Epithelial cell of esophagus (primary cell): ENCODE measurements at regions not wholly inside any gene's neighbourhood (a gene's known extent, or its start where the extent isn't known, plus 50 kb on each side); places are given as distances from the start of the nearest gene placed in this dataset.
"Not testable (repeated sequence)": the region's sequence is repeated elsewhere in the genome, so short reads cannot be mapped to it uniquely, and the experiment has no call there.

Experiments used
- DNase-seq: peaks from one replicate; pipeline ENCODE4 v3.0.0; 2010; ENCODE audit warnings: low read depth
- H3K4me3 ChIP-seq: 2 replicates; pipeline ENCODE4 v1.5.1; 2011; ENCODE audit warnings: mild to moderate bottlenecking, low read length, control low read depth
- CTCF ChIP-seq: IDR thresholded peaks from 2 replicates; pipeline ENCODE4 v1.5.1; 2011; ENCODE audit warnings: low read depth, mild to moderate bottlenecking, low read length, control low read depth, inconsistent platforms; ENCODE audit not compliant: insufficient read depth; ENCODE audit errors: missing control alignments

DNA sequence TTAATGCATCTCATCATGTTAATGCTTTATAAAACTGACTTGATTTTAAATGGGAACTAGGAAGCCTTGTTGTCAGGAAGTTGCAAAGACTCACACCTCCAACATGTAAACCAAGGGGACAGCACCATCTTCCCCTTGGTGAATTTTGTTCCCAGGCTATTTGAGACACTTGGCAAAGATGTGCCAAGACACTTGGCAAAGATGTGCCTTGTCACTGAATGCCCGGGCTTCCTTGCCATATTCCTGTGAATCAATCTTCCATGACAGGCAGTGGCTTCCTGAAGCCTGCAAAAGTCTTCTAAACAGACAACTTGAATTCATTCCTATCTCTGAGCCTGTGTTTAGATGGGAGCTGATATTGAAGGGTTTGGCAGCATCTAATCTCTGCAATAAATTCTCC, 465.4 kb upstream of the C16orf82 start:
- no peak for TF ChIP-seq CTCF
- no peak overlapping the region for H3K4me3 ChIP-seq
- DNase-seq: no peak

DNA sequence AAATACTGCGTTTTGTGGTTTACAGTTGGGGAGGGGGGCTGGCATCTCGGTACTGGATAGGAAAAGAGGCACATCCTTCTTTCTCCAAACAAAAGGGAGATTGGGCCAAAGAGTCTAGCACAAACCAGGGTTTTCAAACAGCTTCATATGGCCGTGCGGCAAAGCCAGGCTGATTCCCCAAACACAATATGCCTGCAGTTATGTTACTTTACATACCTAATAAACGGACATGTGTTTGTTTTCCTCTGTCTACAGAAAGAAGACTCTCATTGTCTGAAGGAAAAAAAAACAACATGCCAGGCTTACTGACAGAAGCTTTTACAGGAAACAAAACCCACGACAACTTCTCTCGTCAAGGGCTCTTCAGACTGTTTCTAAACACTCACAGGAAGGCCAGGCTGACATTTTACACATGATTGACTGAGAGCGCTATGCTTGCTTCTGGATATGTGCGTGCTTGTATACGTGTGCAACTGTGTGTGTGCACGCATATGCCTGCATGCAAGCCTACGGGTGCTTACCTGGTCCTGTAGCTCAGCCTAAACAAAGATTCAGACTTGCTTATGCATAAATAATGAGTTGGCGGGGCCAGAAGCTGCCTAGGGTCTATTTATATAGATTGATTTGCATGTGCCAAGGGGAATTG, 461.0 kb upstream of the C16orf82 start:
- H3K4me3 ChIP-seq: no peak overlapping the region
- TF ChIP-seq CTCF: no peak
- DNase-seq: no peak

DNA sequence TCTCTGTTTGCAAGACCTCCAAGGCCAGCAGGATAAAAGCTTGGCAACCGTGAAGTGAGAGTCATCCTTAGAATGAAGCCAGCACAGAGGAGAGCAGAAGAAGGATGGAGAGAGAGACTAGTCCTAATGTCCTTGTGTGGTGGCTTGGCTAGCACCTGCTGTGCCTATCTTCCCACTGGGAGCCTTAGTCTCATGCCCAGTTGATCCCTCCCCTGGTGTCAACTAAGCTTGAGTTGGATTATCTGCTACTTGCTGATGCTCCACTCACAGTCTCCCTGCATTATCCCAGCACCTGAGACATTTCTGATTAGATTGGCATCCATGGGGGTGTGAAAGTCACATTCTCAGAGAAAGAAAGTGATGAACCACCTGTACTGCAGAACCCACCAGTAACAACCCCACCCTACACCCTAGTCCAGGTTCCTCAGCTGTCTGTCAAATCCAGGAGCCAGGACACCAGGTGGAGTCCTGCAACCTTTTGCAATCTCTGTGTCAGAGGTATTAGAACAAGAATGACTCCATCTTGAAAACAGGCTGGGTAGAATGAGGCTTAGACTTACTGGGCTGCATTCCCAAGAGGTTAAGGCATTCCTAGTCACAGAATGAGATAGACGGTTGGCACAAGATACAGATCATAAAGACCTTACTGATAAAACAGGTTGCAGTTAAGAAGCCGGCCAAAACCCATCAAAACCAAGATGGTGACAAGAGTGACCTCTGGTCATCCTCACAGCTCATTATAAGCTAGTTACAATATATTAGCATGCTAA, 460.2 kb upstream of the C16orf82 start:
- no peak overlapping the region for H3K4me3 ChIP-seq
- DNase-seq: no peak
- TF ChIP-seq CTCF: no peak

DNA sequence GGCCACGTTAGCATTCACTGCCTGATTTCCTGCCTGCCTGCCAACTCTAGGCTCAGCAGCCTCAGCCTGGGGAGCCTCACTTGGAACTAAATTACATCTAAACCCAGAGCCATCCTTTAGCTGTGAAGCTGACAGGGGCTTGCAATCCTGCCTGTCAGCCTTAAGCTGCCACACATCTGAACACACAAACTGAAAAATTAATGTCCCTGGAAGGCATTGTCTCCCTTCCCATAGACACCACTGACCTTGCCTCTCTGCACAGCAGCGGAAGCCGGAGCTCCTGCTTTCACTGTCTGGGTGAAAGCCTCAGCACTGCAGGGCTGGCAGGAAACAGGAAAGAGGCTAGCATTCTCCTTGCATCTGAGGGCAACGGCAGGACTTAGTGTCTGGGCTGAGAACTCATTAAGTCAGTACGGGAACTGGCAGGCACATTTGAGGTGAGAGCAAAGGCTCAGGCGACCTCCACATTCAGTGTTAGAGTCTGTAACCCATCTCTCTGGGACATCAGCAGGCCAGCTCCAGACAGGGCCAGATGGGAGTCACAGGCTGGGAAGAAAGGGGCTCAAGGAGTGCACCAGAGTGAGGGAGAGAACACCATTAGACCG, 452.4 kb upstream of the C16orf82 start:
- no peak for DNase-seq
- no peak overlapping the region for H3K4me3 ChIP-seq
- no peak for TF ChIP-seq CTCF

GRCh38 chr16:26623442-26623841, 443.3 kb upstream of the C16orf82 start:
- H3K4me3 ChIP-seq: no peak overlapping the region
- TF ChIP-seq CTCF: no peak
- no peak for DNase-seq

GRCh38 chr16:26627958-26628357, 438.8 kb upstream of the C16orf82 start:
- TF ChIP-seq CTCF: no peak
- DNase-seq: no peak
- no peak overlapping the region for H3K4me3 ChIP-seq

- H3K4me3 ChIP-seq, DNase-seq: not testable (repeated sequence)
These were observed 435.4 kb upstream of the C16orf82 start for GRCh38 chr16:26631365-26631764.
